Right atrium auricular region (tissue), 2 donors: ENCODE measurements at regions not wholly inside any gene's neighbourhood (a gene's known extent, or its start where the extent isn't known, plus 50 kb on each side); places are given as distances from the start of the nearest gene placed in this dataset.

Experiments
- DNase-seq: peaks from one replicate; pipeline ENCODE4 v3.0.0-alpha.2; 2019; ENCODE audit warnings: low spot score
- H3K27ac ChIP-seq, 2 donors: fragments of 200-600 bp; sonication (generic); 1 replicate in 1 of 2; 2 replicates in 1 of 2; pipeline ENCODE4 v1.5.1; 2016 to 2019
- H3K27me3 ChIP-seq, 2 donors: fragments of 200-600 bp; sonication (generic); one replicate each; pipeline versions ENCODE4 v1.5.1 to v1.6.0; 2017 to 2019
- H3K36me3 ChIP-seq: fragments of 200-600 bp; sonication (generic); one replicate; pipeline ENCODE4 v1.5.1; 2016
- H3K4me1 ChIP-seq, 2 donors: fragments of 200-600 bp; sonication (generic); one replicate each; pipeline versions ENCODE4 v1.5.1 to v1.6.0; 2017 to 2019
- H3K4me3 ChIP-seq, 2 donors: fragments of 200-600 bp; sonication (generic); 1 replicate in 1 of 2; 2 replicates in 1 of 2; pipeline ENCODE4 v1.5.1; 2017 to 2019; ENCODE audit warnings: mild to moderate bottlenecking in 1 of 2, moderate library complexity in 1 of 2
- H3K9me3 ChIP-seq, 2 donors: fragments of 200-600 bp; sonication (generic); one replicate each; pipeline ENCODE4 v1.5.1; 2019
- CTCF ChIP-seq, 2 donors: fragments of 200-600 bp; sonication (generic); IDR thresholded peaks; one replicate each; pipeline ENCODE4 v1.5.1; 2019; ENCODE audit warnings: antibody characterized with exemption in 2 of 2

- Histone ChIP-seq H3K27ac (no peak overlapping the region), H3K27me3 (no peaks in the 10 kb centered on the region), H3K9me3 (no peaks in the 10 kb centered on the region), H3K36me3 (no peaks in the 10 kb centered on the region), H3K4me1 (no peaks in the 10 kb centered on the region), H3K4me3 (no peak overlapping the region)
- no peak for DNase-seq
- no peak for TF ChIP-seq CTCF (IDR thresholded peaks at IDR 0.05)
Measured at GRCh38 chr20:40101560-40101959, 587.5 kb downstream of the MAFB start.

GRCh38 chr20:40100261-40100660 lies 588.8 kb downstream of the MAFB start:
- no peak overlapping the region for H3K27ac ChIP-seq
- H3K27me3 ChIP-seq, result no peaks in the 10 kb centered on the region
- no peak overlapping the region for H3K4me3 ChIP-seq
- no peaks in the 10 kb centered on the region for H3K9me3 ChIP-seq
- DNase-seq, result no peak
- no peaks in the 10 kb centered on the region for H3K4me1 ChIP-seq
- no peaks in the 10 kb centered on the region for H3K36me3 ChIP-seq
- TF ChIP-seq CTCF (IDR thresholded peaks at IDR 0.05), result no peak

GRCh38 chr20:40090236-40090635 lies 598.8 kb downstream of the MAFB start:
- DNase-seq, result no peak
- no peak overlapping the region for H3K27ac ChIP-seq
- no peaks in the 10 kb centered on the region for H3K36me3 ChIP-seq
- H3K4me3 ChIP-seq, result no peak overlapping the region
- no peak for TF ChIP-seq CTCF (IDR thresholded peaks at IDR 0.05)
- no peaks in the 10 kb centered on the region for H3K4me1 ChIP-seq
- H3K9me3 ChIP-seq, result peaks cover 0 to 14% of the 10 kb centered on the region in 2 donors
- no peaks in the 10 kb centered on the region for H3K27me3 ChIP-seq

GRCh38 chr20:40087496-40087895 lies 601.5 kb downstream of the MAFB start:
- TF ChIP-seq CTCF (IDR thresholded peaks at IDR 0.05), result no peak
- no peak overlapping the region for H3K27ac ChIP-seq
- H3K27me3 ChIP-seq, result no peaks in the 10 kb centered on the region
- no peak for DNase-seq
- no peaks in the 10 kb centered on the region for H3K4me1 ChIP-seq
- peaks cover 0 to 10% of the 10 kb centered on the region in 2 donors for H3K9me3 ChIP-seq
- H3K36me3 ChIP-seq, result no peaks in the 10 kb centered on the region
- no peak overlapping the region for H3K4me3 ChIP-seq

GRCh38 chr20:40085513-40085912 lies 603.5 kb downstream of the MAFB start:
- Histone ChIP-seq H3K27ac (no peak overlapping the region), H3K4me3 (no peak overlapping the region), H3K36me3 (no peaks in the 10 kb centered on the region), H3K27me3 (no peaks in the 10 kb centered on the region), H3K4me1 (no peaks in the 10 kb centered on the region), H3K9me3 (no peaks in the 10 kb centered on the region)
- TF ChIP-seq CTCF (IDR thresholded peaks at IDR 0.05), result no peak
- DNase-seq, result no peak

- H3K27ac ChIP-seq, result no peak overlapping the region
- no peaks in the 10 kb centered on the region for H3K36me3 ChIP-seq
- H3K9me3 ChIP-seq, result no peaks in the 10 kb centered on the region
- H3K4me3 ChIP-seq, result no peak overlapping the region
- no peak for TF ChIP-seq CTCF (IDR thresholded peaks at IDR 0.05)
- DNase-seq, result no peak
- no peaks in the 10 kb centered on the region for H3K4me1 ChIP-seq
- no peaks in the 10 kb centered on the region for H3K27me3 ChIP-seq
Measured at GRCh38 chr20:40082436-40082835, 606.6 kb downstream of the MAFB start.
